ENCODE measurements at regions not wholly inside any gene's neighbourhood (a gene's known extent, or its start where the extent isn't known, plus 50 kb on each side); places are given as distances from the start of the nearest gene placed in this dataset.

DNA sequence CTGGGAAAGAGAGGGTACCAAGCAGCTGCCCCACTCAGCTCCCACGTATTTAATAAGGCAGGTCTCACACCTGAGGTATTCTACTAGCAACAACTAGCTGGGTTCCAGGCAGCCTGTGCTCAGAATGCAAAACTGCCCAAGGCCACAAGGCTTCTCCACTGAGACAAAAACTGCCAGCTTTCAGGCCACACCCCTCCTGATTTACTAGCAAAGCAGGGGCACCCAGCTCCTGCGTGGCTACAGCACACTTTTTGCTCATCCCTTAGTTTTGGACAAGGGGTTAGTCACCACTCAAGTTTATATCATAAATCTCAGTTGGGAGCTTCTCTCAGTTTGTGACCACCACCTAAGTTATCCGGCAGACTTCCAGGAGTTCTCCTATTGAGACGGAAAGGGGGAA lies 494.6 kb downstream of the CDH11 start:
- Histone ChIP-seq H3K4me1 (no peaks in the 10 kb centered on the region), H3K27me3 (no peaks in the 10 kb centered on the region), H3K27ac (no peak overlapping the region), H3K9me3 (no peaks in the 10 kb centered on the region), H3K4me3 (no peak overlapping the region), H3K36me3 (no peaks in the 10 kb centered on the region)
- 78% methylated on average over 4 of the region's 4 CpGs; no CpG with 5 or more reads in 1 of the 2 donors for WGBS, 2 donors (ENCODE audit: low coverage in 1 of 2)
- intact Hi-C loops (cut with DNase I; ENCODE audit: low total_unique reads): no loop called here
- DNase-seq: no peak
- in situ Hi-C loops (cut with MboI; ENCODE audit: low pct_ligation_motif_present in 1 of 4, low pct_unique_long_range_greater_than_20kb in 1 of 4, low sequenced_read_pairs in 3 of 4): no loop called here
- no peak for TF ChIP-seq POLR2A (IDR thresholded peaks at IDR 0.05)
- TF ChIP-seq CTCF (IDR thresholded peaks at IDR 0.05): no peak
- no peak for TF ChIP-seq EP300 (IDR thresholded peaks at IDR 0.05; ENCODE audit: low read depth)
- TF ChIP-seq POLR2AphosphoS5 (IDR thresholded peaks at IDR 0.05): no peak

DNA sequence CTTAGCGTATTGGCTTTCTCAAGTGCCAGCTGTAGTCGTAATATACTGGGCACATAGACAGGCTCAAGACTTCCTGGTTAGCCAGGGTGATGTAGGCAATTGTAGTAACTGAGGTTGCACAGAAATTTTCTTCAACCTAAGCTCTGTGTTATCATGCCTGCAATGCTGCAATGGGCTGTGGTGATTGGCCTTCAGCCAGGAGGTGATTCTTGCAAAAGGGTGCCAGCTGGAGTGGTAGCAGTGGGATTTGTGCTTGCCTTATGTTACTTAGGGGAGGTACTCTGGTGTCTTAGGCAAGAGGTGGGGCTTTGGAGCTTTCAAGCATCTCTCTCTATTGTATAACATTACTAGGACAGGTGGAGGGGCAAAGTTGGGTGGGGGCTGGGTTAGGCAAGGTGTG lies 495.1 kb downstream of the CDH11 start:
- H3K4me1 ChIP-seq: no peaks in the 10 kb centered on the region
- H3K9me3 ChIP-seq: no peaks in the 10 kb centered on the region
- no peak for DNase-seq
- WGBS, 2 donors (ENCODE audit: low coverage in 1 of 2): 55% methylated on average over 2 of the region's 2 CpGs; no CpG with 5 or more reads in 1 of the 2 donors
- no peaks in the 10 kb centered on the region for H3K36me3 ChIP-seq
- in situ Hi-C loops (cut with MboI; ENCODE audit: low pct_ligation_motif_present in 1 of 4, low pct_unique_long_range_greater_than_20kb in 1 of 4, low sequenced_read_pairs in 3 of 4) (no loop called here), intact Hi-C loops (cut with DNase I; ENCODE audit: low total_unique reads) (no loop called here)
- no peaks in the 10 kb centered on the region for H3K27me3 ChIP-seq
- no peak overlapping the region for H3K4me3 ChIP-seq
- TF ChIP-seq CTCF (IDR thresholded peaks at IDR 0.05) (no peak), EP300 (IDR thresholded peaks at IDR 0.05; ENCODE audit: low read depth) (no peak), POLR2A (IDR thresholded peaks at IDR 0.05) (no peak), POLR2AphosphoS5 (IDR thresholded peaks at IDR 0.05) (no peak)
- no peak overlapping the region for H3K27ac ChIP-seq

GRCh38 chr16:64621616-64622015 lies 500.2 kb downstream of the CDH11 start:
- H3K4me1 ChIP-seq: no peaks in the 10 kb centered on the region
- no peaks in the 10 kb centered on the region for H3K27me3 ChIP-seq
- H3K4me3 ChIP-seq: no peak overlapping the region
- no peaks in the 10 kb centered on the region for H3K9me3 ChIP-seq
- no peak overlapping the region for H3K27ac ChIP-seq
- WGBS, 2 donors (ENCODE audit: low coverage in 1 of 2): 75 to 79% methylated on average over 1 of the region's 1 CpG
- DNase-seq: no peak
- H3K36me3 ChIP-seq: no peaks in the 10 kb centered on the region
- no peak for TF ChIP-seq POLR2AphosphoS5 (IDR thresholded peaks at IDR 0.05)
- no peak for TF ChIP-seq POLR2A (IDR thresholded peaks at IDR 0.05)
- TF ChIP-seq EP300 (IDR thresholded peaks at IDR 0.05; ENCODE audit: low read depth): no peak
- TF ChIP-seq CTCF (IDR thresholded peaks at IDR 0.05): no peak
- in situ Hi-C loops (cut with MboI; ENCODE audit: low pct_ligation_motif_present in 1 of 4, low pct_unique_long_range_greater_than_20kb in 1 of 4, low sequenced_read_pairs in 3 of 4) (no loop called here), intact Hi-C loops (cut with DNase I; ENCODE audit: low total_unique reads) (no loop called here)

GRCh38 chr16:64617836-64618476 lies 503.9 kb downstream of the CDH11 start:
- Histone ChIP-seq H3K9me3 (no peaks in the 10 kb centered on the region), H3K27ac (no peak overlapping the region), H3K27me3 (no peaks in the 10 kb centered on the region), H3K36me3 (no peaks in the 10 kb centered on the region), H3K4me3 (no peak overlapping the region), H3K4me1 (no peaks in the 10 kb centered on the region)
- WGBS, 2 donors (ENCODE audit: low coverage in 1 of 2): 69 to 88% methylated on average over 1 of the region's 1 CpG
- in situ Hi-C loops (cut with MboI; ENCODE audit: low pct_ligation_motif_present in 1 of 4, low pct_unique_long_range_greater_than_20kb in 1 of 4, low sequenced_read_pairs in 3 of 4): no loop called here
- DNase-seq: no peak
- intact Hi-C loops (cut with DNase I; ENCODE audit: low total_unique reads): no loop called here
- TF ChIP-seq POLR2AphosphoS5 (IDR thresholded peaks at IDR 0.05) (no peak), CTCF (IDR thresholded peaks at IDR 0.05) (no peak), EP300 (IDR thresholded peaks at IDR 0.05; ENCODE audit: low read depth) (no peak), POLR2A (IDR thresholded peaks at IDR 0.05) (no peak)

Measured in transverse colon (tissue), 4 donors.